H1 (cell line): ENCODE measurements at regions not wholly inside any gene's neighbourhood (a gene's known extent, or its start where the extent isn't known, plus 50 kb on each side); places are given as distances from the start of the nearest gene placed in this dataset.

ENCODE experiments used
- CTCF ChIA-PET: fragments of 300-600 bp; sonication (Branson Sonifier 250); formaldehyde crosslinking; loops from one replicate; lab custom pipeline; 2021; ENCODE audit not compliant: partially characterized antibody; lab: Charles Lee
- POLR2A ChIA-PET: fragments of 300-600 bp; sonication (Branson Sonifier 250); formaldehyde crosslinking; loops from one replicate; lab custom pipeline; 2021; ENCODE audit warnings: inconsistent platforms; ENCODE audit not compliant: partially characterized antibody; lab: Charles Lee
- DNase-seq, 2 experiments: peaks; one replicate each; pipeline versions ENCODE4 v3.0.0 to v3.0.0-alpha.2; 2010 to 2022; ENCODE audit warnings: low spot score in 2 of 2, low read depth in 1 of 2, mixed read lengths in 1 of 2
- FAIRE-seq: peaks from 2 replicates; lab custom pipeline; 2011; peaks lifted over from hg19 to GRCh38; lab: Jason Lieb, UNC
- H2AFZ ChIP-seq: 2 replicates; pipeline ENCODE4 v1.8.1; 2012; ENCODE audit warnings: low read length, inconsistent platforms
- H2AK5ac ChIP-seq: 2 replicates; pipeline ENCODE4 v1.6.1; 2013; ENCODE audit warnings: low read depth, low read length
- H2BK120ac ChIP-seq: replicated peaks from 2 replicates; pipeline ENCODE3; 2013; ENCODE audit warnings: low read depth, low read length, inconsistent platforms
- H2BK12ac ChIP-seq: 2 replicates; pipeline ENCODE4 v1.6.1; 2013; ENCODE audit warnings: low read depth, low read length
- H2BK15ac ChIP-seq: 2 replicates; pipeline ENCODE4 v1.6.1; 2013; ENCODE audit warnings: low read length
- H2BK20ac ChIP-seq: 2 replicates; pipeline ENCODE4 v1.6.1; 2013; ENCODE audit warnings: low read length
- H2BK5ac ChIP-seq: 2 replicates; pipeline ENCODE4 v1.6.1; 2013; ENCODE audit warnings: low read depth, low read length
- H3K14ac ChIP-seq: 2 replicates; pipeline ENCODE4 v1.6.1; 2013; ENCODE audit warnings: inconsistent platforms; ENCODE audit not compliant: insufficient read length
- H3K18ac ChIP-seq: 2 replicates; pipeline ENCODE4 v1.6.1; 2013; ENCODE audit warnings: low read length; ENCODE audit errors: extremely low read depth
- H3K23ac ChIP-seq: 2 replicates; pipeline ENCODE4 v1.6.1; 2013; ENCODE audit warnings: inconsistent platforms; ENCODE audit not compliant: insufficient read length
- H3K23me2 ChIP-seq: 2 replicates; pipeline ENCODE4 v1.6.1; 2013; ENCODE audit warnings: low read depth, low read length
- H3K27ac ChIP-seq: 2 replicates; pipeline ENCODE4 v1.6.1; 2011; ENCODE audit warnings: low read depth, low read length, inconsistent platforms
- H3K27me3 ChIP-seq, 4 experiments: replicated peaks in 1 of 4; 1 replicate in 1 of 4; 2 replicates in 3 of 4; pipeline versions ENCODE4 v1.6.1 to v1.8.1; 2011 to 2013; ENCODE audit warnings: low read length in 3 of 4, mild to moderate bottlenecking in 3 of 4, inconsistent platforms in 2 of 4, mixed read lengths in 2 of 4, moderate library complexity in 1 of 4; ENCODE audit not compliant: control insufficient read depth in 3 of 4, insufficient read depth in 3 of 4; ENCODE audit errors: extremely low read depth in 1 of 4
- H3K36me3 ChIP-seq, 4 experiments: 2 replicates each; pipeline versions ENCODE4 v1.6.1 to v1.8.1; 2011 to 2013; ENCODE audit warnings: mild to moderate bottlenecking in 4 of 4, low read length in 3 of 4, moderate library complexity in 2 of 4, control low read depth in 1 of 4, inconsistent platforms in 1 of 4; ENCODE audit not compliant: insufficient read depth in 4 of 4, control insufficient read depth in 2 of 4
- H3K4ac ChIP-seq: replicated peaks from 2 replicates; pipeline ENCODE3; 2013; ENCODE audit warnings: low read length, low read depth, mixed read lengths, inconsistent platforms; ENCODE audit not compliant: insufficient read length
- H3K4me1 ChIP-seq, 4 experiments: replicated peaks in 1 of 4; 1 replicate in 1 of 4; 2 replicates in 3 of 4; pipeline versions ENCODE4 v1.6.1 to v1.8.1; 2011 to 2013; ENCODE audit warnings: low read length in 3 of 4, inconsistent platforms in 2 of 4, mixed read lengths in 1 of 4; ENCODE audit not compliant: insufficient read depth in 4 of 4, control insufficient read depth in 3 of 4
- H3K4me2 ChIP-seq, 2 experiments: 2 replicates each; pipeline versions ENCODE4 v1.6.1 to v1.8.1; 2011 to 2013; ENCODE audit warnings: low read depth in 2 of 2, low read length in 2 of 2, control low read depth in 1 of 2, inconsistent platforms in 1 of 2, mild to moderate bottlenecking in 1 of 2; ENCODE audit not compliant: insufficient read depth in 1 of 2
- H3K4me3 ChIP-seq, 4 experiments: fragments of 200-600, 300-600 bp in 1 of 4; sonication (generic), shearing (Covaris generic), sonication (Bioruptor Twin) in 1 of 4; 2 replicates each; pipeline versions ENCODE4 v1.5.1 to v1.8.1; 2011 to 2016; ENCODE audit warnings: low read length in 4 of 4, low read depth in 3 of 4, control low read depth in 2 of 4, inconsistent platforms in 2 of 4, mild to moderate bottlenecking in 2 of 4, mixed read lengths in 1 of 4, moderate library complexity in 1 of 4; ENCODE audit not compliant: insufficient read depth in 2 of 4; ENCODE audit errors: extremely low read depth in 1 of 4
- H3K56ac ChIP-seq: replicated peaks from 2 replicates; pipeline ENCODE3; 2013; ENCODE audit warnings: low read depth, mild to moderate bottlenecking, mixed read lengths, low read length, inconsistent platforms; ENCODE audit not compliant: insufficient read length
- H3K79me1 ChIP-seq: 2 replicates; pipeline ENCODE4 v1.6.1; 2013; ENCODE audit warnings: low read depth, low read length, control low read depth
- H3K79me2 ChIP-seq, 2 experiments: 2 replicates each; pipeline versions ENCODE4 v1.6.1 to v1.8.1; 2012 to 2013; ENCODE audit warnings: low read length in 2 of 2, mild to moderate bottlenecking in 2 of 2, inconsistent platforms in 1 of 2; ENCODE audit not compliant: insufficient read depth in 2 of 2, control insufficient read depth in 1 of 2
- H3K9ac ChIP-seq, 4 experiments: replicated peaks in 1 of 4; 1 replicate in 1 of 4; 2 replicates in 3 of 4; pipeline versions ENCODE4 v1.6.1 to v1.8.1; 2011 to 2013; ENCODE audit warnings: low read depth in 3 of 4, low read length in 3 of 4, control low read depth in 2 of 4, mild to moderate bottlenecking in 2 of 4, moderate library complexity in 2 of 4, inconsistent platforms in 1 of 4; ENCODE audit errors: extremely low read depth in 1 of 4
- H3K9me3 ChIP-seq, 2 experiments: 2 replicates each; pipeline versions ENCODE4 v1.6.1 to v1.8.1; 2012 to 2013; ENCODE audit warnings: mild to moderate bottlenecking in 2 of 2, moderate library complexity in 2 of 2, control low read depth in 1 of 2, inconsistent platforms in 1 of 2, low read depth in 1 of 2, low read length in 1 of 2, mixed read lengths in 1 of 2; ENCODE audit not compliant: insufficient read depth in 2 of 2
- H4K20me1 ChIP-seq, 2 experiments: replicated peaks in 1 of 2; 2 replicates each; pipeline versions ENCODE3 to v1.8.1; 2011 to 2013; ENCODE audit warnings: inconsistent platforms in 2 of 2, low read length in 2 of 2, mild to moderate bottlenecking in 1 of 2; ENCODE audit not compliant: insufficient read depth in 2 of 2, control insufficient read depth in 1 of 2
- H4K5ac ChIP-seq: 2 replicates; pipeline ENCODE4 v1.6.1; 2013; ENCODE audit warnings: low read length, low read depth, mixed read lengths, inconsistent platforms; ENCODE audit not compliant: insufficient read length
- H4K8ac ChIP-seq: 2 replicates; pipeline ENCODE4 v1.8.0; 2013; ENCODE audit warnings: mild to moderate bottlenecking, moderate library complexity, low read length, inconsistent platforms; ENCODE audit not compliant: insufficient read depth; ENCODE audit errors: extremely low read depth
- H4K91ac ChIP-seq: replicated peaks from 2 replicates; pipeline ENCODE3; 2013; ENCODE audit warnings: low read length, mixed read lengths, inconsistent platforms; ENCODE audit not compliant: insufficient read length
- POLR2A ChIP-seq, 2 experiments: IDR thresholded peaks; 1 replicate in 1 of 2; 2 replicates in 1 of 2; pipeline ENCODE4 v1.6.1; 2011; ENCODE audit warnings: low read depth in 2 of 2, low read length in 2 of 2, mild to moderate bottlenecking in 2 of 2; ENCODE audit errors: control extremely low read depth in 1 of 2
- RAD21 ChIP-seq, 2 experiments: IDR thresholded peaks in 1 of 2; conservative IDR thresholded peaks in 1 of 2; 2 replicates each; pipeline ENCODE4 v1.6.1; 2011; ENCODE audit warnings: low read depth in 2 of 2, low read length in 2 of 2, improper control_type of control experiment in 1 of 2, inconsistent platforms in 1 of 2, mild to moderate bottlenecking in 1 of 2, moderate library complexity in 1 of 2
- SIRT6 ChIP-seq: IDR thresholded peaks from one replicate; pipeline ENCODE4 v1.7.1; 2012; ENCODE audit warnings: low read length, inconsistent platforms
- SRF ChIP-seq: IDR thresholded peaks from 2 replicates; pipeline ENCODE4 v1.6.1; 2011; ENCODE audit warnings: mild to moderate bottlenecking, low read depth, low read length, moderate library complexity
- SUZ12 ChIP-seq: fragments of 200-600 bp; sonication (generic); IDR thresholded peaks from 2 replicates; pipeline ENCODE4 v1.6.1; 2012; ENCODE audit warnings: mild to moderate bottlenecking, inconsistent platforms, low read length, moderate library complexity, mixed read lengths
- TCF12 ChIP-seq: IDR thresholded peaks from 2 replicates; pipeline ENCODE4 v1.6.1; 2011; ENCODE audit warnings: low read depth, mild to moderate bottlenecking, low read length
- WGBS, 2 experiments: shearing (Covaris generic) in 1 of 2; methylation state at CpG; one replicate each; pipeline versions ENCODE4 v1.1.6 to v1.1.7; 2013 to 2015; ENCODE audit warnings: low lambda C conversion rate in 2 of 2, mixed read lengths in 2 of 2, inconsistent platforms in 1 of 2, low coverage in 1 of 2, missing lambda C conversion rate in 1 of 2; ENCODE audit not compliant: insufficient replicate concordance in 2 of 2, insufficient coverage in 1 of 2, insufficient read length in 1 of 2; ENCODE audit errors: extremely low coverage in 1 of 2, missing lambda C conversion rate in 1 of 2; 5-methylcytosine and 5-hydroxymethylcytosine counted together
- TF ChIP-seq, protein P1 (sequence below), 3 experiments: IDR thresholded peaks; 1 replicate in 2 of 3; 2 replicates in 1 of 3; pipeline versions ENCODE4 v1.5.1 to v1.6.1; 2011; ENCODE audit warnings: low read length in 3 of 3, mild to moderate bottlenecking in 3 of 3, inconsistent platforms in 2 of 3, low read depth in 1 of 3, moderate library complexity in 1 of 3; ENCODE audit not compliant: insufficient read depth in 1 of 3; ENCODE audit errors: control extremely low read depth in 1 of 3
- TF ChIP-seq, protein P2 (sequence below): IDR thresholded peaks from 2 replicates; pipeline ENCODE4 v1.6.1; 2012; ENCODE audit warnings: inconsistent platforms

DNA sequence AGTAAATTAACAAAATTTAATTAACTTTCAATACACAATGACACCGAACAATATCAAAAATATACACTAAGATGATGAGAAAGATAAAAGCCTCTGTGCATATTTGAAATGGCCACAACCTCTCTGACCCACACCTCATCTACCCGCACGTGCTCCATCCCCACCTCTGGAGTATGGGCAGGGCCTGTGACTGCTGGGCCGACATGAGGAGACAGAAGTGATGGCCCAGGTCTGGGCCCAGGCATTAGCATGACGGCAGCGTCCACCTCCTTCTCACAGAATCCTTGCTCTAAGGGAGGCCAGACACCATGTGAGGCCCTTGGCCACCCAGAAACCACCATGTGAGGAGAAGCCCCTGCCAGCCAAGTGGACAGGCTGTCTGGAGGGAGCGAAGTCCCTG lies 122.1 kb upstream of the RNF32 start:
- no peak overlapping the region for H2BK5ac ChIP-seq
- H3K79me2 ChIP-seq: no peaks in the 10 kb centered on the region
- DNase-seq (no peak), FAIRE-seq (no peak)
- ChIA-PET POLR2A (no interaction called here), CTCF (no interaction called here)
- H3K9me3 ChIP-seq: no peaks in the 10 kb centered on the region
- H3K27ac ChIP-seq: no peak overlapping the region
- no peak overlapping the region for H3K23ac ChIP-seq
- no peak overlapping the region for H3K4me3 ChIP-seq
- TF ChIP-seq SUZ12 (no peak), POLR2A (IDR thresholded peaks at IDR 0.05; ENCODE audit: control extremely low read depth in 1 of 2, low read depth in 2 of 2, low read length in 2 of 2) (no peak), SIRT6 (no peak), TCF12 (no peak), SRF (no peak), RAD21 (IDR thresholded peaks at IDR 0.05 in 1 of 2, conservative IDR thresholded peaks at IDR 0.05 in 1 of 2; ENCODE audit: low read depth in 2 of 2, low read length in 2 of 2) (no peak)
- TF ChIP-seq, protein P1, sequence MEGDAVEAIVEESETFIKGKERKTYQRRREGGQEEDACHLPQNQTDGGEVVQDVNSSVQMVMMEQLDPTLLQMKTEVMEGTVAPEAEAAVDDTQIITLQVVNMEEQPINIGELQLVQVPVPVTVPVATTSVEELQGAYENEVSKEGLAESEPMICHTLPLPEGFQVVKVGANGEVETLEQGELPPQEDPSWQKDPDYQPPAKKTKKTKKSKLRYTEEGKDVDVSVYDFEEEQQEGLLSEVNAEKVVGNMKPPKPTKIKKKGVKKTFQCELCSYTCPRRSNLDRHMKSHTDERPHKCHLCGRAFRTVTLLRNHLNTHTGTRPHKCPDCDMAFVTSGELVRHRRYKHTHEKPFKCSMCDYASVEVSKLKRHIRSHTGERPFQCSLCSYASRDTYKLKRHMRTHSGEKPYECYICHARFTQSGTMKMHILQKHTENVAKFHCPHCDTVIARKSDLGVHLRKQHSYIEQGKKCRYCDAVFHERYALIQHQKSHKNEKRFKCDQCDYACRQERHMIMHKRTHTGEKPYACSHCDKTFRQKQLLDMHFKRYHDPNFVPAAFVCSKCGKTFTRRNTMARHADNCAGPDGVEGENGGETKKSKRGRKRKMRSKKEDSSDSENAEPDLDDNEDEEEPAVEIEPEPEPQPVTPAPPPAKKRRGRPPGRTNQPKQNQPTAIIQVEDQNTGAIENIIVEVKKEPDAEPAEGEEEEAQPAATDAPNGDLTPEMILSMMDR (IDR thresholded peaks at IDR 0.05; ENCODE audit: control extremely low read depth in 1 of 3, insufficient read depth in 1 of 3, low read depth in 1 of 3, low read length in 3 of 3): no peak
- TF ChIP-seq, protein P2, sequence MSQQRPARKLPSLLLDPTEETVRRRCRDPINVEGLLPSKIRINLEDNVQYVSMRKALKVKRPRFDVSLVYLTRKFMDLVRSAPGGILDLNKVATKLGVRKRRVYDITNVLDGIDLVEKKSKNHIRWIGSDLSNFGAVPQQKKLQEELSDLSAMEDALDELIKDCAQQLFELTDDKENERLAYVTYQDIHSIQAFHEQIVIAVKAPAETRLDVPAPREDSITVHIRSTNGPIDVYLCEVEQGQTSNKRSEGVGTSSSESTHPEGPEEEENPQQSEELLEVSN: no peak
- no peak overlapping the region for H4K8ac ChIP-seq
- H4K5ac ChIP-seq: no peak overlapping the region
- no peak overlapping the region for H2BK120ac ChIP-seq
- no peak overlapping the region for H3K14ac ChIP-seq
- no peaks in the 10 kb centered on the region for H4K20me1 ChIP-seq
- H4K91ac ChIP-seq: no peak overlapping the region
- no peak overlapping the region for H3K18ac ChIP-seq
- no peaks in the 10 kb centered on the region for H3K4me1 ChIP-seq
- no peak overlapping the region for H3K4ac ChIP-seq
- no peak overlapping the region for H2BK15ac ChIP-seq
- H2BK12ac ChIP-seq: no peak overlapping the region
- WGBS, 2 experiments: 78% methylated on average over 6 of the region's 7 CpGs; no CpG with 5 or more reads in 1 of the 2 experiments
- no peak overlapping the region for H3K4me2 ChIP-seq
- no peak overlapping the region for H2AK5ac ChIP-seq
- H2AFZ ChIP-seq: no peak overlapping the region
- no peak overlapping the region for H2BK20ac ChIP-seq
- no peaks in the 10 kb centered on the region for H3K27me3 ChIP-seq
- no peak overlapping the region for H3K9ac ChIP-seq
- H3K56ac ChIP-seq: no peak overlapping the region
- peaks cover 4% of the 10 kb centered on the region; the same call in 1 of the 2 replicates for H3K23me2 ChIP-seq
- no peaks in the 10 kb centered on the region for H3K36me3 ChIP-seq
- H3K79me1 ChIP-seq: no peaks in the 10 kb centered on the region
